CD14-positive monocyte (primary cell): ENCODE measurements at regions not wholly inside any gene's neighbourhood (a gene's known extent, or its start where the extent isn't known, plus 50 kb on each side); places are given as distances from the start of the nearest gene placed in this dataset.

ENCODE experiments used
- DNase-seq, 3 donors: peaks; one replicate each; pipeline ENCODE4 v3.0.0-alpha.2; 2011 to 2022
- H2AFZ ChIP-seq: 2 replicates; pipeline ENCODE4 v1.6.0; 2012; ENCODE audit warnings: mild to moderate bottlenecking, low read depth, low read length, inconsistent platforms; ENCODE audit not compliant: insufficient read depth, poor library complexity, severe bottlenecking
- H3K27ac ChIP-seq, 2 donors: 1 replicate in 1 of 2; 2 replicates in 1 of 2; pipeline ENCODE4 v1.5.1; 2012 to 2013; ENCODE audit warnings: low read length in 2 of 2, control low read depth in 1 of 2, inconsistent platforms in 1 of 2, low read depth in 1 of 2, mild to moderate bottlenecking in 1 of 2
- H3K27me3 ChIP-seq, 2 donors: one replicate each; pipeline versions ENCODE4 v1.6.0 to v1.6.1; 2011 to 2013; ENCODE audit warnings: low read length in 2 of 2; ENCODE audit not compliant: control insufficient read depth in 2 of 2, insufficient read depth in 2 of 2
- H3K36me3 ChIP-seq, 2 donors: replicated peaks in 1 of 2; 1 replicate in 1 of 2; 2 replicates in 1 of 2; pipeline versions ENCODE4 v1.5.1 to v1.6.1; 2012 to 2013; ENCODE audit warnings: low read length in 2 of 2, control low read depth in 1 of 2, inconsistent platforms in 1 of 2, mild to moderate bottlenecking in 1 of 2; ENCODE audit not compliant: insufficient read depth in 2 of 2, control insufficient read depth in 1 of 2
- H3K4me1 ChIP-seq, 2 donors: 1 replicate in 1 of 2; 2 replicates in 1 of 2; pipeline versions ENCODE4 v1.5.1 to v1.6.1; 2012 to 2013; ENCODE audit warnings: low read length in 2 of 2, control low read depth in 1 of 2, inconsistent platforms in 1 of 2, mild to moderate bottlenecking in 1 of 2, moderate library complexity in 1 of 2; ENCODE audit not compliant: insufficient read depth in 2 of 2, control insufficient read depth in 1 of 2
- H3K4me2 ChIP-seq: replicated peaks from 2 replicates; pipeline ENCODE3; 2012; ENCODE audit warnings: low read length, moderate library complexity, mild to moderate bottlenecking; ENCODE audit not compliant: poor library complexity, severe bottlenecking; ENCODE audit errors: extremely low read depth
- H3K4me3 ChIP-seq, 3 experiments: fragments of 200-600 bp in 1 of 3; sonication (generic) in 1 of 3; replicated peaks in 1 of 3; 1 replicate in 2 of 3; 2 replicates in 1 of 3; pipeline ENCODE4 v1.5.1; 2011 to 2013; ENCODE audit warnings: low read length in 3 of 3, mild to moderate bottlenecking in 3 of 3, control low read depth in 2 of 3, low read depth in 2 of 3, inconsistent platforms in 1 of 3, moderate library complexity in 1 of 3
- H3K79me2 ChIP-seq: 2 replicates; pipeline ENCODE4 v1.6.0; 2012; ENCODE audit warnings: mild to moderate bottlenecking, control low read depth, inconsistent platforms, low read length, moderate library complexity; ENCODE audit not compliant: insufficient read depth
- H3K9ac ChIP-seq: 2 replicates; pipeline ENCODE4 v1.6.0; 2017; ENCODE audit warnings: low read length, mild to moderate bottlenecking; ENCODE audit not compliant: insufficient read depth, poor library complexity, severe bottlenecking
- H3K9me3 ChIP-seq, 2 donors: replicated peaks in 1 of 2; 1 replicate in 1 of 2; 2 replicates in 1 of 2; pipeline versions ENCODE4 v1.5.1 to v1.6.1; 2012 to 2013; ENCODE audit warnings: low read length in 2 of 2, control low read depth in 1 of 2; ENCODE audit not compliant: control insufficient read depth in 1 of 2, insufficient read depth in 1 of 2
- H4K20me1 ChIP-seq: 2 replicates; pipeline ENCODE4 v1.6.0; 2012; ENCODE audit warnings: mild to moderate bottlenecking, low read length, control low read depth, moderate library complexity; ENCODE audit not compliant: insufficient read depth
- H3K27ac Mint-ChIP-seq, 7 donors: one replicate each; pipeline ENCODE4 v1.8.0; 2020; ENCODE audit warnings: mild to moderate bottlenecking in 7 of 7, mixed read lengths in 7 of 7, moderate library complexity in 6 of 7, inconsistent platforms in 2 of 7
- H3K27me3 Mint-ChIP-seq, 3 donors: one replicate each; pipeline ENCODE4 v1.8.0; 2021 to 2022; ENCODE audit warnings: low read depth in 3 of 3, mild to moderate bottlenecking in 3 of 3, mixed read lengths in 3 of 3, moderate library complexity in 3 of 3, inconsistent platforms in 1 of 3
- H3K36me3 Mint-ChIP-seq, 2 donors: one replicate each; pipeline ENCODE4 v1.8.0; 2020; ENCODE audit warnings: mixed read lengths in 2 of 2, inconsistent platforms in 1 of 2, mild to moderate bottlenecking in 1 of 2
- H3K4me1 Mint-ChIP-seq: one replicate; pipeline ENCODE4 v1.8.0; 2020; ENCODE audit warnings: mild to moderate bottlenecking, mixed read lengths
- H3K4me3 Mint-ChIP-seq, 2 donors: one replicate each; pipeline ENCODE4 v1.8.0; 2020; ENCODE audit warnings: mild to moderate bottlenecking in 2 of 2, mixed read lengths in 2 of 2, moderate library complexity in 1 of 2
- H3K9me3 Mint-ChIP-seq, 7 donors: one replicate each; pipeline ENCODE4 v1.8.0; 2020 to 2022; ENCODE audit warnings: mixed read lengths in 7 of 7, mild to moderate bottlenecking in 6 of 7, moderate library complexity in 6 of 7, inconsistent platforms in 2 of 7
- WGBS: methylation state at CpG from one replicate; pipeline ENCODE4 v1.1.5; 2013; ENCODE audit warnings: missing lambda C conversion rate; ENCODE audit not compliant: insufficient coverage; 5-methylcytosine and 5-hydroxymethylcytosine counted together
- intact Hi-C, 2 donors: fragments of 100-400 bp; cut with micrococcal nuclease; formaldehyde crosslinking; loops; one replicate each; pipeline versions ENCODE4 v1.15.0 to v1.15.1; 2023
- TF ChIP-seq, protein P1 (sequence below): fragments of 200-600 bp; IDR thresholded peaks from one replicate; pipeline ENCODE4 v1.8.0; 2022; ENCODE audit warnings: antibody characterized with exemption, mild to moderate bottlenecking

DNA sequence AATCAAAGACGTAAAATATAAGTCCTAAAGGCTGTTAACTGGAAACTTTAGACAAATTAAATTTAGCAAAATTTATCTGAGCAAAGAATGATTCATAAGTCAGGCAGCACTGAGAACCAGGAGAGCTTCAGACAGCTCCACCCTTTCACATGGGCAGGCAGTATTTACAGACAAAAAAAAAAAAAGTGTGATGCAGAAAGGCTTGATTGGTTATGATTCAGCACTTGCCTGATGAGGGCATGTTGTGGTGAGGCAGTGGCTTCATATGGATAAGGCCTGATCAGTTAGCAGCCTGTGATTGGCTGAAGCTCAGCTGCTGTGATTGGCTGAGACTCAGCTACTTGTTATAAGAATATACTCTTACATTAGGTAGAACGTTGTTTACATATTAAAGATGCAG is 495.4 kb upstream of the POM121L12 start:
- H3K27ac Mint-ChIP-seq, result no peak overlapping the region
- no peak overlapping the region for H3K4me3 Mint-ChIP-seq
- H3K4me2 ChIP-seq, result no peak overlapping the region
- no peaks in the 10 kb centered on the region for H3K4me1 Mint-ChIP-seq
- H3K27me3 ChIP-seq, result no peaks in the 10 kb centered on the region
- peaks cover 0 to 14% (median 2%) of the 10 kb centered on the region in 7 donors for H3K9me3 Mint-ChIP-seq
- no peaks in the 10 kb centered on the region for H3K4me1 ChIP-seq
- H2AFZ ChIP-seq, result no peak overlapping the region
- no peaks in the 10 kb centered on the region for H3K36me3 Mint-ChIP-seq
- WGBS, result no CpG with 5 or more reads among the region's 2 CpGs
- H3K79me2 ChIP-seq, result no peaks in the 10 kb centered on the region
- TF ChIP-seq, protein P1, sequence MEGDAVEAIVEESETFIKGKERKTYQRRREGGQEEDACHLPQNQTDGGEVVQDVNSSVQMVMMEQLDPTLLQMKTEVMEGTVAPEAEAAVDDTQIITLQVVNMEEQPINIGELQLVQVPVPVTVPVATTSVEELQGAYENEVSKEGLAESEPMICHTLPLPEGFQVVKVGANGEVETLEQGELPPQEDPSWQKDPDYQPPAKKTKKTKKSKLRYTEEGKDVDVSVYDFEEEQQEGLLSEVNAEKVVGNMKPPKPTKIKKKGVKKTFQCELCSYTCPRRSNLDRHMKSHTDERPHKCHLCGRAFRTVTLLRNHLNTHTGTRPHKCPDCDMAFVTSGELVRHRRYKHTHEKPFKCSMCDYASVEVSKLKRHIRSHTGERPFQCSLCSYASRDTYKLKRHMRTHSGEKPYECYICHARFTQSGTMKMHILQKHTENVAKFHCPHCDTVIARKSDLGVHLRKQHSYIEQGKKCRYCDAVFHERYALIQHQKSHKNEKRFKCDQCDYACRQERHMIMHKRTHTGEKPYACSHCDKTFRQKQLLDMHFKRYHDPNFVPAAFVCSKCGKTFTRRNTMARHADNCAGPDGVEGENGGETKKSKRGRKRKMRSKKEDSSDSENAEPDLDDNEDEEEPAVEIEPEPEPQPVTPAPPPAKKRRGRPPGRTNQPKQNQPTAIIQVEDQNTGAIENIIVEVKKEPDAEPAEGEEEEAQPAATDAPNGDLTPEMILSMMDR, result no peak
- H4K20me1 ChIP-seq, result no peaks in the 10 kb centered on the region
- intact Hi-C loops, result no loop called here
- H3K9me3 ChIP-seq, result no peaks in the 10 kb centered on the region
- H3K36me3 ChIP-seq, result no peaks in the 10 kb centered on the region
- no peak overlapping the region for H3K4me3 ChIP-seq
- no peak overlapping the region for H3K9ac ChIP-seq
- no peak for DNase-seq
- no peak overlapping the region for H3K27ac ChIP-seq
- no peaks in the 10 kb centered on the region for H3K27me3 Mint-ChIP-seq

DNA sequence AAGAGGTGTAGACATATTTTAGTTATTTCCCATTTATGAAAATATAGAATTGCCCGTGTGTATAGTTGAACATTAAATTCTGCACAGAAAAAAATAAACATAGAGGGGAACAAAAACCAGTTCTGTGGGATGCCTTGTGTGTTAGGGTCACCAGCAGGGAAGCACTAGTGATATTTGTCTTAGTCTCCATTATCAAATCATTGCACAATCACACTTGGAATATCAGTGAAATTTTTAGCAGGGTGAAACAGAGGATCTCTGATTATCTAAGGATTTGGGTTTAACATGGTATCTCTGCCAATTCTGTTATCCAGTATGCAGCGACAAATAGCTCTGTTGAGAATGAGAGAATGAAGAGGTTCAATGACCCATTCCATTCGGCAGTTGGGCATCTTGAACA is 496.0 kb upstream of the POM121L12 start:
- no peak overlapping the region for H2AFZ ChIP-seq

More for the DNA sequence above, 496.0 kb upstream of the POM121L12 start:
- H3K4me3 Mint-ChIP-seq, result no peak overlapping the region
- no peaks in the 10 kb centered on the region for H3K4me1 ChIP-seq
- intact Hi-C loops, result no loop called here
- no peaks in the 10 kb centered on the region for H3K27me3 Mint-ChIP-seq
- TF ChIP-seq, protein P1, result no peak
- no peak overlapping the region for H3K27ac Mint-ChIP-seq
- H3K27me3 ChIP-seq, result no peaks in the 10 kb centered on the region
- H3K36me3 ChIP-seq, result no peaks in the 10 kb centered on the region
- H3K9me3 Mint-ChIP-seq, result peaks cover 0 to 14% (median 2%) of the 10 kb centered on the region in 7 donors
- H3K4me2 ChIP-seq, result no peak overlapping the region
- H3K9me3 ChIP-seq, result no peaks in the 10 kb centered on the region
- no peaks in the 10 kb centered on the region for H3K36me3 Mint-ChIP-seq
- WGBS, result no CpG with 5 or more reads among the region's 3 CpGs
- no peaks in the 10 kb centered on the region for H3K79me2 ChIP-seq
- no peak overlapping the region for H3K27ac ChIP-seq
- H3K4me3 ChIP-seq, result no peak overlapping the region
- no peak overlapping the region for H3K9ac ChIP-seq
- no peaks in the 10 kb centered on the region for H3K4me1 Mint-ChIP-seq
- no peak for DNase-seq
- H4K20me1 ChIP-seq, result no peaks in the 10 kb centered on the region
